ENCODE measurements at regions not wholly inside any gene's neighbourhood (a gene's known extent, or its start where the extent isn't known, plus 50 kb on each side); places are given as distances from the start of the nearest gene placed in this dataset.

GRCh38 chr5:93891491-93892480, 150.4 kb upstream of the POU5F2 start (continued):
- TF ChIP-seq HDAC6 (IDR thresholded peaks at IDR 0.05; ENCODE audit: low read depth, low read length) (no peak), E2F6 (IDR thresholded peaks at IDR 0.05) (no peak), BACH1 (IDR thresholded peaks at IDR 0.05; ENCODE audit: low read length) (no peak), SP2 (IDR thresholded peaks at IDR 0.05; ENCODE audit: low read length) (no peak), BRCA1 (IDR thresholded peaks at IDR 0.05; ENCODE audit: low read depth, low read length) (no peak), TAF7 (optimal IDR thresholded peaks at IDR 0.05; ENCODE audit: borderline replicate concordance, low read depth, low read length) (no peak)

All from H1 (cell line).